GM18507 (cell line): ENCODE measurements at regions not wholly inside any gene's neighbourhood (a gene's known extent, or its start where the extent isn't known, plus 50 kb on each side); places are given as distances from the start of the nearest gene placed in this dataset.

Experiments
- DNase-seq: peaks from one replicate; pipeline ENCODE4 v3.0.0; 2011; ENCODE audit warnings: low read depth; ENCODE audit not compliant: insufficient read length; ENCODE audit errors: extremely low spot score
- FAIRE-seq: peaks from 2 replicates; lab custom pipeline; 2011; peaks lifted over from hg19 to GRCh38; lab: Jason Lieb, UNC

DNA sequence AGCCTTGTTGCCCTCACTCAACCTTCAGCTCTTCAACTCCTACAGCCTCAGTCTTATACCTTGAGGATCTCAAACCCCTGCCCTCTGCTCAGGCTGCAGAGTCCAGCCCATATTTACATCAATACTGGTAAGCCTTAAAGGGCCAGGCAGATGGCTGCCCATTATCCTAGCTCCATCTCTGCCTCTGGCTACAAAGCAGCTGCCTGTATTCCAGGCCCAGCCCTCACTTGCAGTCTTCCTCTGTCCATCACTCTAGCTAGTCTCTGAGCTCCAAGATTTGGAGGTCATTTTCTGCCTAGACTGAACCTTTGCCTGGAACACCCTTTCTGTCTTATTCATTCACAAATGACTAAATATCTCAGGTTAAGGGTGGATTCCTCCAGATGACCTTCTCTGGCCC is 50.2 kb upstream of the GALNT10 start:
- no peak for DNase-seq
- FAIRE-seq, result no peak
